ENCODE measurements at regions not wholly inside any gene's neighbourhood (a gene's known extent, or its start where the extent isn't known, plus 50 kb on each side); places are given as distances from the start of the nearest gene placed in this dataset.

DNA sequence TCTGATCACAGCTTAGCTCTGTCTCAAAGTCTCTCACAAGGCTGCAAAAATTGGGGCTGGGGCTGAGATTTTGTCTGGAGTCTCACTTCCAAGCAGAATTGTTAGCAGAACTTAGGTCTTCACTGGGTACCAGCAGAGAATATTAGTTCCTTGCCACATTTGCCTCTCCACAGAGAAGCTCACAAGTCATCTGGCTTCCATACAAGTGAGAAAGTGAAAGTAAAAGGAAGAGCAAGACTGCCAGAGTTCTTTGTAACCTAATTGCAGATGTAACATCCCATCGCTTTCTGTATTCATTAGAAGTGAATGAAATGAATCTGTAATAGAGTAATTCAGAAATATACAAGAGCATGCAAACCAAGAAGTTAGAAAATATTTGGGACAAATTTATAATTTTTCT is 624.1 kb upstream of the GNPDA2 start:
- Histone ChIP-seq H3K27ac (ENCODE audit: low read depth in 2 of 2, low read length in 2 of 2) (no peak overlapping the region), H3K9ac (ENCODE audit: low read depth in 1 of 2, low read length in 2 of 2) (no peak overlapping the region), H3K4me3 (ENCODE audit: low read length in 2 of 2) (no peak overlapping the region), H3K27me3 (ENCODE audit: control insufficient read depth in 2 of 2, insufficient read depth in 2 of 2, low read length in 2 of 2) (no peaks in the 10 kb centered on the region), H3K4me1 (ENCODE audit: control insufficient read depth in 2 of 2, insufficient read depth in 2 of 2, low read length in 2 of 2) (no peaks in the 10 kb centered on the region), H3K9me3 (ENCODE audit: control insufficient read depth in 2 of 2, low read length in 2 of 2) (no peaks in the 10 kb centered on the region), H3K36me3 (ENCODE audit: control insufficient read depth in 2 of 2, insufficient read depth in 2 of 2, low read length in 2 of 2) (no peaks in the 10 kb centered on the region)

DNA sequence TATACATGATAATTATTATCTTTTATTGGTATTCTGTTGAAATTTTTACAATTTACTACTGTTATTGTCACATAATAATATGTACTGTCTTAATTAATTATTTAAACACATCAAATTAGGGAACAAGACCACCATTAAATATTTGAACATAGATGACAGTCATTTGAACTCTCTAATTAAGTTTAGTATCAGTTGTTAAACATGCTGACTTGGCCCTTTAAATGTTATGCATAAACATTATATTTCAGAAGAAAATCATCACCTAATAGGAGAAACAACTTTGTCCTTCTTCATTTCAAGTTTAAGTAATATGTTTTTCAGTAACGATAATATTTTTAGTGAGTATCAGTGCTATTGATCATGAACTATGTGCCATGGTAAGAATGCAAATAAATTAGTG is 623.5 kb upstream of the GNPDA2 start:
- Histone ChIP-seq H3K9ac (ENCODE audit: low read depth in 1 of 2, low read length in 2 of 2) (no peak overlapping the region), H3K9me3 (ENCODE audit: control insufficient read depth in 2 of 2, low read length in 2 of 2) (no peaks in the 10 kb centered on the region), H3K27ac (ENCODE audit: low read depth in 2 of 2, low read length in 2 of 2) (no peak overlapping the region), H3K4me1 (ENCODE audit: control insufficient read depth in 2 of 2, insufficient read depth in 2 of 2, low read length in 2 of 2) (no peaks in the 10 kb centered on the region), H3K27me3 (ENCODE audit: control insufficient read depth in 2 of 2, insufficient read depth in 2 of 2, low read length in 2 of 2) (no peaks in the 10 kb centered on the region), H3K36me3 (ENCODE audit: control insufficient read depth in 2 of 2, insufficient read depth in 2 of 2, low read length in 2 of 2) (no peaks in the 10 kb centered on the region), H3K4me3 (ENCODE audit: low read length in 2 of 2) (no peak overlapping the region)

DNA sequence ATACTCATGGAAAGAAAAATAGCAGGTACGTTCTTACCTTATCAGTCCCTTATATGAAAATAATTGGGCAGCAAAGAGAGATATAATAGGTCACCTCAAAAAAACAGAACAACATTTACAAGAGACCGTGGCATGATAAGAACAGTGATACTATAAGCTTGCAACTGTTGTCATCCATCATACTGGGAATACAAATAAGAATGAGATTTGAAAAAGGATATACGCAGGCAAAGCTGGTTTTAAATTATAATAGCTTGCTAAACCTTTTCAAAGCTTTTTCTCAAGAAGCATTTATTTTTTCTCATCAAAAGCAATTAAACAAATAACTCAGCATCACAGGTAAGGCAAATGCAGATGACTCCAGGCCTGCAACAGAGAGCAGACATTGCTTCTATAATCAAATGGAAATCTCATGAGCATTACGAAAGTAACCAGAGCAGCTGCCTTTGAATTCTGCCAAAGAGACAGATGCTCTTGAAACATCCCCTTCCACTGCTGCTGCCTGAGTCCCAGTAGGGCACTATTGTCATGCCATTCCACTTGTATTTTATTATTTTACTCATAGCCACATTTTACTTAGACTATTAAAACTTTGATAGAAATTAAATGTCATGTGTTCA is 620.6 kb upstream of the GNPDA2 start:
- Histone ChIP-seq H3K9ac (ENCODE audit: low read depth in 1 of 2, low read length in 2 of 2) (no peak overlapping the region), H3K27me3 (ENCODE audit: control insufficient read depth in 2 of 2, insufficient read depth in 2 of 2, low read length in 2 of 2) (no peaks in the 10 kb centered on the region), H3K36me3 (ENCODE audit: control insufficient read depth in 2 of 2, insufficient read depth in 2 of 2, low read length in 2 of 2) (no peaks in the 10 kb centered on the region), H3K9me3 (ENCODE audit: control insufficient read depth in 2 of 2, low read length in 2 of 2) (no peaks in the 10 kb centered on the region), H3K27ac (ENCODE audit: low read depth in 2 of 2, low read length in 2 of 2) (no peak overlapping the region), H3K4me1 (ENCODE audit: control insufficient read depth in 2 of 2, insufficient read depth in 2 of 2, low read length in 2 of 2) (no peaks in the 10 kb centered on the region), H3K4me3 (ENCODE audit: low read length in 2 of 2) (no peak overlapping the region)

DNA sequence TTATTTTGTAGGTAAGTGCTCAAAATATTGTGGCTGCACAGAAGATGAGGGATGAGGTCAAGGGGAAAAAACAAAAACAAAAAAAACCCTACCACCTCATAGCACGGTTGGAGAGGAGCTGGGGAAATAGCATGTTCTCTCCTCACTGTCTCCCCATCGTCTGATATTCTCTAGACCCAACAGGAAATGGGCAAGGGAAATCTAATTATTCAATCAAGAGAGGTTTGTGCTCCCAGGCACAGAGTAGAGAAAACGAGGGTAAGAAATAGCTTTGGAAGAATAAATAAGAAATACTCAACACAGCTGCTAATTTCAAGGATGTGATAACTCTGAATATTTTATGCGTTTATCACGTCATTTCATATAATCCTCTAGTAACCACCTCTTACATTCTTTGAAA is 619.2 kb upstream of the GNPDA2 start:
- Histone ChIP-seq H3K4me3 (ENCODE audit: low read length in 2 of 2) (no peak overlapping the region), H3K4me1 (ENCODE audit: control insufficient read depth in 2 of 2, insufficient read depth in 2 of 2, low read length in 2 of 2) (no peaks in the 10 kb centered on the region), H3K9me3 (ENCODE audit: control insufficient read depth in 2 of 2, low read length in 2 of 2) (no peaks in the 10 kb centered on the region), H3K27me3 (ENCODE audit: control insufficient read depth in 2 of 2, insufficient read depth in 2 of 2, low read length in 2 of 2) (no peaks in the 10 kb centered on the region), H3K27ac (ENCODE audit: low read depth in 2 of 2, low read length in 2 of 2) (no peak overlapping the region), H3K36me3 (ENCODE audit: control insufficient read depth in 2 of 2, insufficient read depth in 2 of 2, low read length in 2 of 2) (no peaks in the 10 kb centered on the region), H3K9ac (ENCODE audit: low read depth in 1 of 2, low read length in 2 of 2) (no peak overlapping the region)

DNA sequence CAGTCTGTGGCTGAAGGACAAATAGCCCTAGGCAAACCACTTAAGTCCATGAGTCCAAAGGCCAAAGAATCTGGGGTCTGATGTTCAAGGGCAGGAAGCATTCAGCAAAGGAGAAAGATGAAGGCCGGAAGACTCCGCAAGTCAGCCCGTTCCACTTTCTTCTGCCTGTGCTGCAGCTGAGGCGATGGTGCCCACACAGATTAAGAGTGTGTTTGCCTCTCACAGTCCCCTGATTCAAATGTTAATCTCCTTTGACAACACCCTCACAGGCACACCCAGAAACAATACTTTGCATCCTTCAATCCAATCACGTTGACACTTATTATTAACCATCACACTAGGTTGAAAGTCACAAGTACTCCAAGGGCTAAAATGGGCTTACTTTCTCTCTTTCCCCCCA is 605.4 kb upstream of the GNPDA2 start:
- H3K4me1 ChIP-seq (ENCODE audit: control insufficient read depth in 2 of 2, insufficient read depth in 2 of 2, low read length in 2 of 2) = no peaks in the 10 kb centered on the region
- no peak overlapping the region for H3K4me3 ChIP-seq (ENCODE audit: low read length in 2 of 2)
- H3K36me3 ChIP-seq (ENCODE audit: control insufficient read depth in 2 of 2, insufficient read depth in 2 of 2, low read length in 2 of 2) = no peaks in the 10 kb centered on the region
- H3K27ac ChIP-seq (ENCODE audit: low read depth in 2 of 2, low read length in 2 of 2) = no peak overlapping the region
- no peak overlapping the region for H3K9ac ChIP-seq (ENCODE audit: low read depth in 1 of 2, low read length in 2 of 2)
- H3K27me3 ChIP-seq (ENCODE audit: control insufficient read depth in 2 of 2, insufficient read depth in 2 of 2, low read length in 2 of 2) = no peaks in the 10 kb centered on the region
- no peaks in the 10 kb centered on the region for H3K9me3 ChIP-seq (ENCODE audit: control insufficient read depth in 2 of 2, low read length in 2 of 2)

DNA sequence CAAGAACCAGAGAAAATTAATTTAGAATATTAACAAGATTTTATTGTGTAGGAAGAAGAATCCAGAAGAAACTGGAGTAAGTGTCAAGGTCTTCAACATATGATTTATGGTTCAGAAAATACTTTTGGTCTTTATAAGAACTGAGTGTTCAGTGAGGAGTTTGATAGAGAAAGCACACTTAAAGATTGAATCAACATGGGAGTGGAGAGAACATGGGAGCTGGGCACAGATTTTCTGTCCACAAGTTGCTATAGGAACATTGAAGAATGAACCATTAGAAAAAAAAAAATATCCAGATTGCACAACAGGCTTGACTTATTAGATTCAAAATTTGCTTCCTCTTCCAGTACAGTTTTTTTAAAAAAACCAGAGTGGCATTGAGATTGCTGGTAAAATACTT is 601.2 kb upstream of the GNPDA2 start:
- H3K4me3 ChIP-seq (ENCODE audit: low read length in 2 of 2) = no peak overlapping the region
- no peak overlapping the region for H3K9ac ChIP-seq (ENCODE audit: low read depth in 1 of 2, low read length in 2 of 2)
- H3K36me3 ChIP-seq (ENCODE audit: control insufficient read depth in 2 of 2, insufficient read depth in 2 of 2, low read length in 2 of 2) = no peaks in the 10 kb centered on the region
- no peaks in the 10 kb centered on the region for H3K27me3 ChIP-seq (ENCODE audit: control insufficient read depth in 2 of 2, insufficient read depth in 2 of 2, low read length in 2 of 2)
- no peaks in the 10 kb centered on the region for H3K4me1 ChIP-seq (ENCODE audit: control insufficient read depth in 2 of 2, insufficient read depth in 2 of 2, low read length in 2 of 2)
- no peak overlapping the region for H3K27ac ChIP-seq (ENCODE audit: low read depth in 2 of 2, low read length in 2 of 2)
- no peaks in the 10 kb centered on the region for H3K9me3 ChIP-seq (ENCODE audit: control insufficient read depth in 2 of 2, low read length in 2 of 2)

DNA sequence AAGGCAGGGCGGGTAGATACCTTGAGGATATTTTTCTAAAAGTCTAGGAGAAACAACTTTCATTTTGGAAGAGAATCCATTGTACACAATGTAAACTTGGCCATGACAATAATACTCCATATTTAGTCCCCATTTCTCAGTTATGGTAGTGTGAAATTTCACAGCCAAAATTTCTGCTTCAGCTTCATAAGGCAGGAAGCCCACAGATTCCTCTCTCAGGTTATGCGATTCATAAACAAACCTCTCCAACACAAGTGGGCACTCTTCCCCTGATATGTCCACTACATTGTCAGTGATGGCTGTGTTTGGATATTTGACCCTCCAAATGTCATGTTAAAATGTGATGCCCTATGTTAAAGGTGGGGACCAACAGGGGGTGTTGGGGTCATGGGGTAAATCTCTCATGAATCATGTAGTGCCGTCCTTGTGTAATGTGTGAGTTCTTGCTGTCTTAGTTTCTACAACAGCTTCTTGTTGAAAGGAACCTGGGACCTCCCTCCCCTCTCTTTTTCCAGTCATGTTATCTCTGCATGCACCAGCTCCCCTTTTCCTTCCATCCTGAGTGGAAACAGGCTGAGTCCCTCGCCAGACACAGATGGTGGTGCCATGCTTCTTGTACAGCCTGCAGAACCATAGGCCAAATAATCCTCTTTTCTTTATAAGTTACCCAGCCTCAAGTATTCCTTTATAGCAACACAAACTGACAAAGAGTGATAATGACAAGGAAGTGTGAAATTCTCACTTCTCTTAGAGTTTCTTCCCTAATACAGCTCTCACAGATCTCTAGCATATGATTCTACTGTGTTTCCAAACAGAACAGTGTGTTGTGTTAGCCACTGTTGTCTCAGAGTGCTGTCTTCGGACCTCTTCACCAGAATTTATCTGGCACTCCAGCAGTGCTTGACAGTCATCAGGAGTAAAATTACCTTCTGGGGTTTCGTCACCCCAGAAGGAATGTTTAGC is 598.4 kb upstream of the GNPDA2 start:
- Histone ChIP-seq H3K36me3 (ENCODE audit: control insufficient read depth in 2 of 2, insufficient read depth in 2 of 2, low read length in 2 of 2) (no peaks in the 10 kb centered on the region), H3K27me3 (ENCODE audit: control insufficient read depth in 2 of 2, insufficient read depth in 2 of 2, low read length in 2 of 2) (no peaks in the 10 kb centered on the region), H3K4me1 (ENCODE audit: control insufficient read depth in 2 of 2, insufficient read depth in 2 of 2, low read length in 2 of 2) (no peaks in the 10 kb centered on the region), H3K9ac (ENCODE audit: low read depth in 1 of 2, low read length in 2 of 2) (no peak overlapping the region), H3K27ac (ENCODE audit: low read depth in 2 of 2, low read length in 2 of 2) (no peak overlapping the region), H3K4me3 (ENCODE audit: low read length in 2 of 2) (no peak overlapping the region), H3K9me3 (ENCODE audit: control insufficient read depth in 2 of 2, low read length in 2 of 2) (no peaks in the 10 kb centered on the region)

DNA sequence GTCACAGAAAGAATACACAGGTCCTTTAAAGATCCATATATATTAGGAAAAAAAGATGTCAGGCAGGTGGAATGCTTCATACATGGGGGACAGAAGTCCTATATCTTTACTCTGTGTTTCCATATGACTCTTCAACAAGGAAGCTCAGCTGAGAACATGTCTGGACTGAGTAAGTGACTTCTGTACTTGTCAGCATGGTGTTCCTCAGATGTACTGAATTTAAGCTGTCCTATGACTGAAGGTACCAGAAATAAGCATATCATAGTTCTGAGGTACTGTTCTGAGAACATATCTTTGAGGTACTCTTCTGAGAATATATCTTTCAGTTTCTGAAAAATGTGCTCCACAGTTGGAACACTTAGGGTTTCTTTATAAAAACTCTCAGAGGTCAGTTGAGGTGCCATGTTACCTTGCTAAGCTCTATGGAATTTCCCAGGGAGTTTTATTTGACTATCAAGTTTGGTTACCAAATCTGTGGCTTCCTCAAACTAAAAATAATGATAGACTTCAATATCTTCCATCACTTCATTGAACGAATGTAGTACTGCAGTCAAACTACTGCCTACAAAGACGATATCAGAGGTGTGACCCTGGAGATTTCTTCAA is 597.2 kb upstream of the GNPDA2 start:
- H3K4me3 ChIP-seq (ENCODE audit: low read length in 2 of 2) = no peak overlapping the region
- H3K27ac ChIP-seq (ENCODE audit: low read depth in 2 of 2, low read length in 2 of 2) = no peak overlapping the region
- no peaks in the 10 kb centered on the region for H3K36me3 ChIP-seq (ENCODE audit: control insufficient read depth in 2 of 2, insufficient read depth in 2 of 2, low read length in 2 of 2)
- no peak overlapping the region for H3K9ac ChIP-seq (ENCODE audit: low read depth in 1 of 2, low read length in 2 of 2)
- H3K27me3 ChIP-seq (ENCODE audit: control insufficient read depth in 2 of 2, insufficient read depth in 2 of 2, low read length in 2 of 2) = no peaks in the 10 kb centered on the region
- H3K9me3 ChIP-seq (ENCODE audit: control insufficient read depth in 2 of 2, low read length in 2 of 2) = no peaks in the 10 kb centered on the region
- H3K4me1 ChIP-seq (ENCODE audit: control insufficient read depth in 2 of 2, insufficient read depth in 2 of 2, low read length in 2 of 2) = no peaks in the 10 kb centered on the region

DNA sequence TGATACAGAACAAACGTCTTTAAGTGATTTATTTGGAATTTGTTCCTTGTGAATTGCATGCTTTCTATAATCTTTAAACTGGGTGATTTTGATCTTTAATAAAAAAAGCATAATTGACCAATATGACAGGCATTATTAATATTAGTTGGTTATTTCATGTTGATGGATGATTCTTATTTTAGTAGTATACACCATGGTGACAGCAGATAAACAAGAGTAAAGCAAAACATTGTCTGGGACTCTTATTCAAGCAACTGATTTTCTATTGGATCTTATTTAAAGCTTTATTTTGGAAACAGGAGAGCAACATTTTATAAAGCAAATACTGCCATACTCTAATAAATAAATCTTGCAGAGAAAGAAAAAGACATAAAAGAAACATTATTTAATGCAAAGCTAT is 591.4 kb upstream of the GNPDA2 start:
- Histone ChIP-seq H3K36me3 (ENCODE audit: control insufficient read depth in 2 of 2, insufficient read depth in 2 of 2, low read length in 2 of 2) (no peaks in the 10 kb centered on the region), H3K9me3 (ENCODE audit: control insufficient read depth in 2 of 2, low read length in 2 of 2) (no peaks in the 10 kb centered on the region), H3K27ac (ENCODE audit: low read depth in 2 of 2, low read length in 2 of 2) (no peak overlapping the region), H3K9ac (ENCODE audit: low read depth in 1 of 2, low read length in 2 of 2) (no peak overlapping the region), H3K27me3 (ENCODE audit: control insufficient read depth in 2 of 2, insufficient read depth in 2 of 2, low read length in 2 of 2) (no peaks in the 10 kb centered on the region), H3K4me3 (ENCODE audit: low read length in 2 of 2) (no peak overlapping the region), H3K4me1 (ENCODE audit: control insufficient read depth in 2 of 2, insufficient read depth in 2 of 2, low read length in 2 of 2) (no peaks in the 10 kb centered on the region)

DNA sequence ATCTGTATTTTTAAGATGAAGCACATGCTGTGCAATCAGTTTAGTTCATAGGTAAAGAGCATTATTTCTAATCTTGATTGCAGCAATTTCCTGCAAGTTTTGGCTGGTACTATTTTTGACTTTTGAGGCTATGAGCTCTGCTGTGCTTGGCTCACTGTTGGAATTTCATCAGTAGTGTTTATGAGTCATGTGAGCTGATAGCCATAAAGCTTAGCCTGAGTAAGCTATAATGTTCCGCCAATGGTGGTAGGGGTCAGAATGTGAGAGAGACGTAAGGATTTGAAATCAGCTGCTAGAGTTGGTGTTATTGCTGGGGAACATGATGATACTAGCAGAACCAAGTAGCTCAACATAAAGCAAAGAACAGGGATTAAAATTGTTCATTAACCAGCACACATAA is 590.9 kb upstream of the GNPDA2 start:
- Histone ChIP-seq H3K27me3 (ENCODE audit: control insufficient read depth in 2 of 2, insufficient read depth in 2 of 2, low read length in 2 of 2) (no peaks in the 10 kb centered on the region), H3K9ac (ENCODE audit: low read depth in 1 of 2, low read length in 2 of 2) (no peak overlapping the region), H3K36me3 (ENCODE audit: control insufficient read depth in 2 of 2, insufficient read depth in 2 of 2, low read length in 2 of 2) (no peaks in the 10 kb centered on the region), H3K27ac (ENCODE audit: low read depth in 2 of 2, low read length in 2 of 2) (no peak overlapping the region), H3K4me3 (ENCODE audit: low read length in 2 of 2) (no peak overlapping the region), H3K4me1 (ENCODE audit: control insufficient read depth in 2 of 2, insufficient read depth in 2 of 2, low read length in 2 of 2) (no peaks in the 10 kb centered on the region), H3K9me3 (ENCODE audit: control insufficient read depth in 2 of 2, low read length in 2 of 2) (no peaks in the 10 kb centered on the region)

All from mucosa of rectum (tissue), 2 donors.